ENCODE measurements at regions not wholly inside any gene's neighbourhood (a gene's known extent, or its start where the extent isn't known, plus 50 kb on each side); places are given as distances from the start of the nearest gene placed in this dataset.

DNA sequence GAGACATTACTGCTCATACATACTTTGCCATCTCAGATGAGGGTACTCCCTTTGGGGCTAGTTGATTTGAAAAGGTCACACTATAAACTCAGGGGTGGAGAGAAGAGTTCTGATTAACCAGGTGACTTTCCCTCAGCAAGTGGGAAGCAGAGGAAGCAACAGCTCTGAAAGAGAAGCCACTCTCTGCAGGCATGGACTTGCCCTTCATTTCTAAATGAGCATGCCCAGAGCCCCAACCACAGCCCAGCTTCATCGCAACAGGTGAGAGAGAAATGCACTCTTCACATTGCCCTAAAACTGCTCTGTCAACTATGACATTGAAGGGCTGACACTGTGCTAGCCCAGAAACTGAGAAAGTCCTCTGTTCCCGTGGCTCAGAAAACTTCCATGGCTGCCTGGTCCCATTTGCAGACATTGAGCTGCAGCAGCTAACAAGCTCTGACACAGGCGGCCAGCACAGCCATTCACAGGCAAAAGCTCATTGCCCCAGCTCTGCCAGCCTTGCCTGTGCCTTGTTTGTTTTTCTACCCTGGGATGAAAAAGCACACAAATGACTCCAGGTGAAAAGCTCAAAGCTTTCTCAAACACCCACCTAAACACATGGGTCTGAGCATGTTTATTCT is 419.8 kb upstream of the DYNLRB2 start:
- no peak for DNase-seq (ENCODE audit: low spot score)
- Histone ChIP-seq H3K4me1 (ENCODE audit: insufficient read depth, low read length, poor library complexity, severe bottlenecking) (no peaks in the 10 kb centered on the region), H3K9me3 (ENCODE audit: low read depth, low read length, poor library complexity, severe bottlenecking) (no peaks in the 10 kb centered on the region), H3K27me3 (replicated peaks; ENCODE audit: insufficient read depth, low read depth, low read length, poor library complexity) (no peaks in the 10 kb centered on the region), H3K36me3 (ENCODE audit: insufficient read depth, low read length, poor library complexity, severe bottlenecking) (no peaks in the 10 kb centered on the region), H3K4me3 (ENCODE audit: low read depth, low read length, poor library complexity, severe bottlenecking) (no peak overlapping the region), H3K27ac (ENCODE audit: low read depth, low read length, poor library complexity, severe bottlenecking) (no peak overlapping the region)
- TF ChIP-seq, protein P1, sequence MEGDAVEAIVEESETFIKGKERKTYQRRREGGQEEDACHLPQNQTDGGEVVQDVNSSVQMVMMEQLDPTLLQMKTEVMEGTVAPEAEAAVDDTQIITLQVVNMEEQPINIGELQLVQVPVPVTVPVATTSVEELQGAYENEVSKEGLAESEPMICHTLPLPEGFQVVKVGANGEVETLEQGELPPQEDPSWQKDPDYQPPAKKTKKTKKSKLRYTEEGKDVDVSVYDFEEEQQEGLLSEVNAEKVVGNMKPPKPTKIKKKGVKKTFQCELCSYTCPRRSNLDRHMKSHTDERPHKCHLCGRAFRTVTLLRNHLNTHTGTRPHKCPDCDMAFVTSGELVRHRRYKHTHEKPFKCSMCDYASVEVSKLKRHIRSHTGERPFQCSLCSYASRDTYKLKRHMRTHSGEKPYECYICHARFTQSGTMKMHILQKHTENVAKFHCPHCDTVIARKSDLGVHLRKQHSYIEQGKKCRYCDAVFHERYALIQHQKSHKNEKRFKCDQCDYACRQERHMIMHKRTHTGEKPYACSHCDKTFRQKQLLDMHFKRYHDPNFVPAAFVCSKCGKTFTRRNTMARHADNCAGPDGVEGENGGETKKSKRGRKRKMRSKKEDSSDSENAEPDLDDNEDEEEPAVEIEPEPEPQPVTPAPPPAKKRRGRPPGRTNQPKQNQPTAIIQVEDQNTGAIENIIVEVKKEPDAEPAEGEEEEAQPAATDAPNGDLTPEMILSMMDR (conservative IDR thresholded peaks at IDR 0.05; ENCODE audit: low read depth, low read length): no peak
- no TSS peak for BruUV-seq (replicated peaks)
- intact Hi-C loops (cut with micrococcal nuclease; ENCODE audit: unreplicated experiment): no loop called here
- ChIA-PET CTCF (no interaction called here), POLR2A (ENCODE audit: low non-redundant PET) (no interaction called here)

DNA sequence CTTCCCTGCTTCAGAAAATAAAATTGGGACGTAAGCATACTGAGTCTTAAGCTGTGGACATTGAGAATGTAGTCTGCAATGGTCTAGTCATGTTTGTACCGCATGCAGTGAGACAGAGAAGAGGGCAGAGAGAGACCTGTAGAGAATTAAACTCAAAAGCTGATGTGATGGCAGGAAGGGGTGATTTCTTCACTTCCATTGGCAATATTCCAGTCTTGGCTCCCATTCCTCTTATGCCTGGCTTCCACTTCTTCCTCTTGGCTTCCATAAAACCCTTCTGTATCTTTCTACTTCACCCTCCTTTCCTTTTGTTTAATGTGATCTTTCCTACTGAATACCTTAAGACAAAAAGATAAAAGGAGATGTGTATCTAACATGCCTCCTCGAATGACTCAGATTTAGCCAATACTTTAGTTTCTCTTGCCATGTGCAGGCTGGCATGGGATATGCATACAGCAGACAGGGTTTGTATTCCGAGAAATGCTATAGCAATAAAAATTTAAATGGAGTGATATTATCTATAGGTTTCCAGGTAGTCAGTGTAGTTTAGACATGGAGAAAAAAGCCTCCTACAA is 423.1 kb upstream of the DYNLRB2 start:
- ChIA-PET CTCF (no interaction called here), POLR2A (ENCODE audit: low non-redundant PET) (no interaction called here)
- intact Hi-C loops (cut with micrococcal nuclease; ENCODE audit: unreplicated experiment): no loop called here
- H3K4me3 ChIP-seq (ENCODE audit: low read depth, low read length, poor library complexity, severe bottlenecking): no peak overlapping the region
- H3K27me3 ChIP-seq (replicated peaks; ENCODE audit: insufficient read depth, low read depth, low read length, poor library complexity): no peaks in the 10 kb centered on the region
- no peak for DNase-seq (ENCODE audit: low spot score)
- H3K4me1 ChIP-seq (ENCODE audit: insufficient read depth, low read length, poor library complexity, severe bottlenecking): no peaks in the 10 kb centered on the region
- BruUV-seq (replicated peaks): no TSS peak
- no peaks in the 10 kb centered on the region for H3K36me3 ChIP-seq (ENCODE audit: insufficient read depth, low read length, poor library complexity, severe bottlenecking)
- TF ChIP-seq, protein P1 (conservative IDR thresholded peaks at IDR 0.05; ENCODE audit: low read depth, low read length): no peak
- TF ChIP-seq EZH2 (IDR thresholded peaks at IDR 0.05; ENCODE audit: borderline replicate concordance, low read depth, low read length, poor library complexity, severe bottlenecking): no peak
- H3K27ac ChIP-seq (ENCODE audit: low read depth, low read length, poor library complexity, severe bottlenecking): no peak overlapping the region
- no peaks in the 10 kb centered on the region for H3K9me3 ChIP-seq (ENCODE audit: low read depth, low read length, poor library complexity, severe bottlenecking)

DNA sequence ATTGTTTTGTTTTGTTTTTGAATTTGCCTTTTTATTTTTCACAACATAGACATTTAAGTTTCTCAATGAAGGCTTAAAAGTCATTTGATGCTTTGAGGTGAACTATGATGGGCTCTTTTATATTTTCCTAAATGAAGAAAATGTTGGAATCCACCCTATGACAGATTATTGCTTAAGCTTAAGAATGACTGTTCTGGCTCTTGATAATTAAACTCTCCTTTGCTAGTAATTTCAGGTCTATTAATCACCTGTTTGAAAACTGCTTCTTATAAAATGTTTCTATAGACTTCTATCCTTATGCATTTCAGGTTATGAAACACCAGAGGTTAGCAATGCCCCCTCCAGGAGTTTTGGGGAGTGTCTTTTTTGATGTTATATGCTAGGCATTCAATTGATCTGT is 424.1 kb upstream of the DYNLRB2 start:
- ChIA-PET POLR2A (ENCODE audit: low non-redundant PET) (no interaction called here), CTCF (no interaction called here)
- no peak for TF ChIP-seq EZH2 (IDR thresholded peaks at IDR 0.05; ENCODE audit: borderline replicate concordance, low read depth, low read length, poor library complexity, severe bottlenecking)
- TF ChIP-seq, protein P1 (conservative IDR thresholded peaks at IDR 0.05; ENCODE audit: low read depth, low read length): no peak
- Histone ChIP-seq H3K4me1 (ENCODE audit: insufficient read depth, low read length, poor library complexity, severe bottlenecking) (no peaks in the 10 kb centered on the region), H3K27me3 (replicated peaks; ENCODE audit: insufficient read depth, low read depth, low read length, poor library complexity) (no peaks in the 10 kb centered on the region), H3K36me3 (ENCODE audit: insufficient read depth, low read length, poor library complexity, severe bottlenecking) (no peaks in the 10 kb centered on the region), H3K4me3 (ENCODE audit: low read depth, low read length, poor library complexity, severe bottlenecking) (no peak overlapping the region), H3K27ac (ENCODE audit: low read depth, low read length, poor library complexity, severe bottlenecking) (no peak overlapping the region), H3K9me3 (ENCODE audit: low read depth, low read length, poor library complexity, severe bottlenecking) (no peaks in the 10 kb centered on the region)
- BruUV-seq (replicated peaks): no TSS peak
- intact Hi-C loops (cut with micrococcal nuclease; ENCODE audit: unreplicated experiment): no loop called here
- DNase-seq (ENCODE audit: low spot score): no peak
